NCI-H82 treated with DMSO at 0.1 percent for 48 hours (cell line): ENCODE measurements at regions not wholly inside any gene's neighbourhood (a gene's known extent, or its start where the extent isn't known, plus 50 kb on each side); places are given as distances from the start of the nearest gene placed in this dataset.
"Not testable (repeated sequence)": the region's sequence is repeated elsewhere in the genome, so short reads cannot be mapped to it uniquely, and the experiment has no call there.

ENCODE experiments used
- DNase-seq: peaks from one replicate; lab custom pipeline; 2025; ENCODE audit not compliant: unreplicated experiment; lab: John Stamatoyannopoulos, UW

DNA sequence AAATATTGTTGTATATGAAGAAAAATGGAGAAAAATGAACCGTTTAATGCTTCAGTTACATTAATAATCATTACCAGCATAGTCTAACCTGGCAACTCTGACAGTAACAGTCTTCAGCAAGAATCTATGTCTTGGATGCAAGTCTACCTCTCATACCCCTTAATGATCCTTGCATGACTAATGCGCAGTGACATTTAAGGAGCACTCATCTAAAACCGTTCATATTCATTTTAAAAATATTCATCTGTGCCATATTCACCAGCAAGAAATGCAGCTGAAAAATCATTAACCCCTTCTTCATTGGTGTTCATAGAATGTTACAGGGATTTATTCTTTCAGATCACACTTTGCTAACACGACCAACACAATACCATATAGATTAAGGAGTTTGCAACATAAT is 227.2 kb upstream of the ASCC3 start:
- no peak for DNase-seq

DNA sequence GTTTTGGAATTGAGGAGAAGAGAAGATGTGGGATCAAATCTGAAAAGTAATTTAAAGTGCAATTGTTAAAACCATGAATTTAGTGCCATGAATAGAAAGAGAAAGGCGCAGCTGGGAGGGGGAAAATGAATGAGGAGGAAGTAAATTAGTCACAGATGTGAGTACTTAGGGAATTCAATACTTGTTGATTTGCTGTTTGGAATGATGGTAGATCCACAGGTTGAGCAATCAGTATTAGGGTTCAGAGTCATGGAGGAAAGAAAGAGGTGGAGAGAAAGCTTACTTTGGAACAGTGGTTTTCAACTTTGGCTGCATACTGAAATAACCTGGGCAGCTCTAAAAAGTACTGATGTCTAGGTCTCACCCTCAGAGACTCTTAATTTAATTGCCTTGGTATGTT is 229.7 kb upstream of the ASCC3 start:
- no peak for DNase-seq

DNA sequence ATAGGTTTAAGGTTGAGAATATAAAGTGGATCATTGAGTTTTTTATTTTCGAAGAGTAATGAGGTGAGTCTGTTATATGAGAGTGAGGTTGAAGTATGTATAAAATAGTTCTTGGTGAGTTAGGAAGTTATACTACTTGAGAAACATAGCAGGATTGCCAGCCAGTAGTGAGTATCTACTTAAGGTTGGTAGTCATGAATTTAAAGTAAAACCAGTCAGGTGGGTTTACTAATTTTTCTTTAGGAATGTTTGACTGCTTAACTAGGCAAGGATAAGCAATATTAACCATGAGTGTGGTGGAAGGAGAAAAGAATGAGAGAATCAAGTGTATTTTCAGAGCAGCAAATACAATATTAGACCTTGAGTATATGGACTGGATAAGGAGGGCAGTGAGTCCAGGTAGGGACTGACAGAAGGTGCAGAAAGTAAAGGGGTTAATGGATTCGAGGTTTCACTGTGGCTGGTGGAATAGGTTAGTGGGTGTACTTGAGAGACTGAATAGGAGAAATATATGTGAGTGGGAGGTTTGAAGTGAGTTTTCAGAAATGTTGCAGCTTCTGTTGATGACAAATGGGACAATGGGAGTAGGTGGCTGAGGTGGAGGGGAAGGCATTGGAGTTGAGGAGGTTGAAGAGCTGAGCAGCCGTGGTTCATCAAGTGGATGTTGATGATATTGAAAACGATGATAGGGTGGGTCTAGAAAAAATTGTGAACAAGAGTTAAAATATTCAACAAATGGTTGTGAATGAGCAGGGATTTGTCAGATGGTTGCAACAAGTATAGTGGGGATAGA is 232.5 kb upstream of the ASCC3 start:
- DNase-seq: no peak

DNA sequence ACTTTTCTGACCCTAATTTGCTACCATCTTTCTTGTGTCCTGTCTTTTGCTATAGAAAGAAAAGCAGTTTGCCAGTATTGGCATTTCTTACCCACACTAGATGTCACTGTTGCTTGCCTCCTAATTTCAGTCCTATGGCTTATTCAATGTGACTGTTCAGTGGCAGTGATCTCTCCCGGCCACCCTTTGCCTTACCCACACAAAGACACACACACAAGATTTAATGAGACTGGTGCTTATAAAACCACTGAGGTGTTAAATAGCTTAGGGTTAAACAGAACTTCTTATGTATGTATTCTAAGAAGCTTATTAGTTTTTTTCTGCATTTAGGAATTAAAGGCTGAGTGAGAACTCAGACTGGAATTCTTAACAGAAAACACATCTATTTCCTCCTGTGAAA is 233.6 kb upstream of the ASCC3 start:
- peak; percentile 50 for DNase-seq

DNA sequence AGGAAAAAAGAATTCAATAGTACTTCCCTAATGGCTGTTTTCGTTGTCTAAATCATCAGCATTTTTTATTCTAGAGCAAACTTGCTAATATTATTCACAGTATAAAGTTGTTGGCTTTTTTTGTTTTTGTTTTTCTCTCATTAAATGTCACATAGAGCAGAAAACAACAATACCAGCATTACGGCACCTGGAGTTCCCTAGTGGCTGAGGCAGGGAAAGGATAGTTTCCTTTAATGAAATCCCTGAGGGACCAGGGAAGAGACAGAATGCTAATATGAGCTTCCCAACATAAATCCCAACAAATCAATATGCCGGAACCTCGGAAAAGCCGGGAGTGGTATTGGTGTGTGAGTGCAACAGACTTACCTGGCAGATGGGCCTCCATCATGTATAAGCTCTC is 235.2 kb upstream of the ASCC3 start:
- peak; percentile 6 for DNase-seq

DNA sequence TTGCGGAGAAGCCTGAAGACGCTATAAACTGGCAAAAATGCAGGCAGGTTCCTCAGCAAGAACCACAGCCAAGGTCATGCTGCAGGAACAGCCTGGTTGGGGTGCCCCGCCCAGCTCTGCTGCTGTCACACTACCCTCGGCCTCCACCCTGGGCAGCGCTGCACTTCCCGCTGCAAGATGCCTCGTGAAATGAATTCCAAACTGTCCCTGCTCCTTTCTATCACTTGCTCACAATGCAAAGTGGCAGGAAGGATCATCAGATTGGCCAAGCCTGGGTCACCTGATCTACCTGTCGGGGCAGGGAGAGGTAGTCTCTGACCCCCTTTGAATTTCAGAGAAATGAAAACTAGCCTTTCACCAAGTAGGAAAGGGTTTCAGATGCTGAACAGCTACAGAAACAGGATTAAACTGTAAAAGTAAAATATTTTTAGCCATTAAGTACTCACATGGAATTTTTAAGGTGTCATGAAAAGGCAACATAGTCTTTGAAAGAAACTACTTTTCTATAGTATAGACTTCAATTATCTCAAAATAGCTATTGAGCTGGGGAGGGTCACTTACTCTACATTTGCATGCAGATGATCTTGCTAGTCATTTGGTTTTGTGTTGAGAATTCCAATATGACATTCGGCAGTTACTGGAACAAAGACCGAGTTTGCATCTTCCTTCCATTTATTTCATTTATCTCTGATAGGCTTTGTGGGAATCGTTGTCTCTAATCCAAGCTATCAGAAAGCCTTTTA is 236.4 kb upstream of the ASCC3 start:
- DNase-seq: no peak

DNA sequence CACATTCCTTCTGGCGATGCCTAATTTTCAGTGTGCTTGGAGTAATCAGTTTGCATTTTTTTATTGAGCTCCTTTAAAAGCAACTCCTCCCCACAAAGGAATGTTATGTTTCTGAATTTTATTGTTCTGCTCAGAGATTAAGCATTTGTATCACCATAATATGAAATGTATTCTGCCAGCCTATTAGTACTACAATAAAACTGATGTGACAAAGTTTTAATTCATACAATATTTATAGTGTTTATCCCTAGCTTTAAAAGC is 236.9 kb upstream of the ASCC3 start:
- no peak for DNase-seq

DNA sequence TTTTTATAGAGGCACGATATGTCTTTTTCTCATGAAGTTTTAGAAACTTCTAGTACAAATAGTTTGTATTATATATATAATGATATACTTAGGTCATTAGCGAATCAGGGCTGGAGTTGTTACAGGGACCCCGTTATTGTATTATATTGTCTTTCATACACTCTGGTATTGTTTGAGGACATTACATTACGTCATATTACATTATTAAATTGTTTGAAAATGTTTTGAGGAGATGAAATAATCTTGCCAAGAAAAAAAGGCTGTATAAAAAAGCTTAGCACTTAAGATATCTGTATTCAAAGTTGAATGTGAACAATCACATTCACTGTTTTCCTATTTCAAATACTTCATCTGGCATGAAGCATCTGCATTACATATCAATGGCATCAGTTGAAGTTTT is 239.6 kb upstream of the ASCC3 start:
- no peak for DNase-seq

DNA sequence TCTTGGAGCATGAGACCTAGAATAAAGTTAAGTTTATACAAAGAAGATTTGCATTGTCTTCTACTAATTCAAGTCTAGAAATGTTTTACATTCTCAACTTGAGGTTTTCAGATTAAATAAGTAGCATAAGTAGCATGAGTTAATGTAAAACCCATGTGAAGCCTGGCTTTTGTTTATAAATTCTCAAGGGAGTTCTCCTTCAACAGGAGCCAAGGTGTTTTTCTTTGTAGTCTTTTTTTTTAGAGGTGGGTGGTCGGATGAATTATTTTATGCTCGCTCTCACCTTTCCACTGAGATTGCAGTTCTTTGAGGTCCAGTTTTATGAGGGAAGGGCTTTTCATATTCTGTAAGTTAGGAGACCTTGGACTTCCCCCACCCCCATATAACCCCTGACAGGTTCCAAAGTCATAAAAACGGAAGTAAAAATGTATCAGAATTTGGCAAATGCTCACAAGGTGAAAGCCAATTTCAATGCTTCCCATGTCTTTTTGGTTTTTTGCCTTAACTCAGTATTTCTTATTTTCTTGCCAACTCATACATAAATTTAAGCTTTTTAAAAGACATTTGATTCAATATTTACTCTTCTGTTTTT is 244.3 kb upstream of the ASCC3 start:
- DNase-seq: no peak

DNA sequence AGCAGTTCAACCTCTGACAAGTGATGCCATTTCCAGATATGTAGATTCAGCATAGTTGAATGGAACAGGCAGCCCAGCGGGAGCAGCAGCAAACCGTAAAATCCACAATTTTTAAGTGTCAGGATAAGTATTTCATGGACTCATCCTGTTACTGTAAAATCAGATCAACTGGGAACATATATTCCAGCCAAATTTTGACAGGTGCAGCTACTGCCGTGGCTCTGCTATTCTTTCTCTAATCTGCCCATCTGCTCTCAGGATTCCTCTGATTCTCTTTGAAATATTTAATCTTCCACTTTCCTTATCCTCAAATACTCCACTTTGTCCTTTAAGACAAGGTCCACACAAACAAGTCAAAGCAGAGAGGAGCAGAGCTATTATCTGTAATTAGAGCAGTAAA is 245.4 kb upstream of the ASCC3 start:
- peak; percentile 36 for DNase-seq

DNA sequence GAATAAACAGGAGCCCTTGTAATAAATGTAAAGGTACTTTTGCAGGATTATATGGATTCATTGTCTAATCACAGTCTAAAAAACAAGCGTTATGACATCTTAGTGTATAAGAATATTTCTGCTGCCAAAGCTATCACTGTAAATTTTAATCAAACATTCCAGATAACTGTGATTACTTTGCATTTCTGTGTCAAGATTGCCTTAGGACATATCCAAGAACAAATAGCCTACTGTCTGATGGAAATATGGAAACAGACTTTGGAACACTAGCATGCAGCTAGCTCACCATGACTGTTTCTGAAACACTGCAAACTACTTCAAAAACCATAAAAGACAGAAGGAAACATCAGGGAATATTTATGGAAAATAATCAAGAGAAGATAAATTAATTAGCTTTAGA is 248.7 kb upstream of the ASCC3 start:
- no peak for DNase-seq

DNA sequence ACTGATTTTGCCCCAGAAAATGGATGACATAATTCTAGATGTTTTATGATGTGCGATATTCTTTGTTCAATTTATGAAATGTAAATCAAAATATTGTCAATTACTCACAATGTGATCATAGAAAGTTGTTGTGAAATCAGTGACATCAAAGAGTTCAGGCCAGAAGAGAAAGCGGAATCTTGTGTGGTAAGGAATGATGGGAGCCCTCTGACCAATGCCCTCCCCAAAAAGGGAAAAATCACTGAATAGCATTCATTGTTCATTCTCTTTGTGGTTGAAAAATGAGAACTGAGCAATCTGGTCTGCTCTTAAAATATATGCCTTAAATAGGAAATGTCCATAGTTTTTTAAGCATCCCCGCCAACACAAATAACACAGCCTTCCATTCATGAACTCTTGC is 247.1 kb upstream of the GRIK2 start:
- DNase-seq: no peak

DNA sequence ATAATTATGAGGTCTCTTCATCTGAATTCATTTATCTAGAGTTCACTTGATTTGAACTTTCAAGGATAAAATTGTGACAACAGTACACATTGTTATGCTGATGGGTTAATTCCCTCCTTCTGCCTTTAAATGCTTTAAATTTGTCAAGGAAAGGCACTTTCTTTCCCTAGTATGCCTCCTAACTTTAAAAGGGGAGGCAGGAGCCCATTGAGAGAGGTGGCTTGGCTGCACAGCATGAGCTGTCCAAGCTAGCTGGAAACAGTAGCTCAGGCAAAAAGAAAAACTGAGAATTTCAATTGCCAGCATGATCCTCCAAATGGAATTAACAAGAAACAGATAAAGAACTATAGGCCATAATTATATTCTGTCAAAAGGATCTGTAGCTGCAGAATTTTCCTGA is 243.3 kb upstream of the GRIK2 start:
- DNase-seq: no peak

DNA sequence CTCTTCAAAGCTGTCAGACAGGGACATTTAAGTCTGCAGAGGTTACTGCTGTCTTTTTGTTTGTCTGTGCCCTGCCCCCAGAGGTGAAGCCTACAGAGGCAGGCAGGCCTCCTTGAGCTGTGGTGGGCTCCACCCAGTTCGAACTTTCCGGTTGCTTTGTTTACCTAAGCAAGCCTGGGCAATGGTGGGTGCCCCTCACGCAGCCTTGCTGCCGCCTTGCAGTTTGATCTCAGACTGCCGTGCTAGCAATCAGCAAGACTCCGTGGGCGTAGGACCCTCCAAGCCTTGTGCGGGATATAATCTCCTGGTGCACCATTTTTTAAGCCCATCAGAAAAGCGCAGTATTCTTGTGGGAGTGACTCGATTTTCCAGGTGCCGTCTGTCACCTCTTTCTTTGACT is 235.9 kb upstream of the GRIK2 start:
- DNase-seq: not testable (repeated sequence)

DNA sequence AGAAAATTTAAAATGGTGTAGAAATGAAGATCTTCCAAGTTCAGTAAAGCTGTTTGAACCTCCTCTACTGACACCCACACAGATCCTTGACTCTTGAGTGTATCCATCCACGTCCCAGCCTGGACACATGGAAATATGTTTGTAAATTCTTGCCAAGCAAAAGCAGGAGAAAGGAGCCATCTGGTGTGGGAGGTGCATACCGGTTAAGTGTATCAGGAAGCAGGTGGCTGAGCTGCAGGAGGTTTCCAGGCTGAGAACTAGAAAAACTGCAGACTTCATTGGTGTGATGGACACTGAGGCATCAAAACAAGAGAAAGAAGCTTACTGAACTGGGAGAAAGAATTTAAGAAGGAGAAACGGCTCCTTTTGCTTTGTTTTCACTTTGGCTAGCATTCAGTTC is 229.9 kb upstream of the GRIK2 start:
- peak; percentile 81 for DNase-seq

DNA sequence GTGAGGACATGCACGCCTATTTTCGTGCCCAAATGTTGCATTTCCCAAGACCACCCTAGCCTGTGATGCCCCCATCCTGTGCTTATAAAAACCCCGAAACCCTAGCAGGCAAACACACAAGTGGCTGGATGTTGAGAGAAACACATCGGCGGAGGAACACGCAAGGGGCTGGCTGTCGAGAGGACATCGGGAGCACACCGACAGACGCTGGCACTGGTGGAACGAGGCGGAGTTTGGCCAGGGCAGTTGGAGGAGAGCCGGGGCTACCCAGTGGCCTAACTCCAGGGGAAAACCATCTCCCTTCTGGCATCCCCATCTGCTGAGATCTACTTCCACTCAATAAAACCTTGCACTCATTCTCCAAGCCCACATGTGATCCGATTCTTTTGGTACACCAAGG is 225.9 kb upstream of the GRIK2 start:
- no peak for DNase-seq

DNA sequence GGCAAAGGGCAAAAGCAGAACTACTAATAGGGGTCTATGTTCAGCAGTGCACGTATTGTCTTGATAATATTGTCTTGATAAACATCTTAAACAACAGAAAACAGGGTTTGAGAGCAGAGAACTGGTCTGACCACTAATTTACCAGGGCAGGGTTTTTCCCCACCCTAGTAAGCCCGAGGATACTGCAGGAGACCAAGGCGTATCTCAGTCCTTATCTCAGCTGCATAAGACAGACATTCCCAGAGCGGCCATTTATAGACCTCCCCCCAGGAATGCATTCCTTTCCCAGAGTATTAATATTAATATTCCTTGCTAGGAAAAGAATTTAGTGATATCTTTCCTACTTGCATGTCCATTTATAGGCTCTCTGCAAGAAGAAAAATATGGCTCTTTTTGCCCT is 222.5 kb upstream of the GRIK2 start:
- DNase-seq: not testable (repeated sequence)

DNA sequence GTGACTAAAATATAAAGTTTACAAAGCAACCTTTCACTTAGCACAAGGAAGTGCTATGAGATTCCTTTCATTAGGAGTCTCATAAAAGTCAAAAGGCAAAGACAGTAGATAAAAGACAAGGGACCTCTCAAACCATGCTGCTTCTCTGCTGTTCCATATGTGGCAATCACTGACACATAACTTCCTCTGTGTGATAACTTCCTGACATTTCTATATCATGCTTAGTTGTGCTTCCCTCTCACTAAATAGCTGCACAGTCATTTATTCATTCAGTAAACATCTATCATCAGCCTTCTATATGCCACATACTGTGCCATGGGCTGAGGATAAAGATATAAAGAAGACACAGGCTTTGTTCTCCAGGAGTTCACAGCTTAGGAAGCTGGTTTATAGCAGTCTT is 214.8 kb upstream of the GRIK2 start:
- no peak for DNase-seq

DNA sequence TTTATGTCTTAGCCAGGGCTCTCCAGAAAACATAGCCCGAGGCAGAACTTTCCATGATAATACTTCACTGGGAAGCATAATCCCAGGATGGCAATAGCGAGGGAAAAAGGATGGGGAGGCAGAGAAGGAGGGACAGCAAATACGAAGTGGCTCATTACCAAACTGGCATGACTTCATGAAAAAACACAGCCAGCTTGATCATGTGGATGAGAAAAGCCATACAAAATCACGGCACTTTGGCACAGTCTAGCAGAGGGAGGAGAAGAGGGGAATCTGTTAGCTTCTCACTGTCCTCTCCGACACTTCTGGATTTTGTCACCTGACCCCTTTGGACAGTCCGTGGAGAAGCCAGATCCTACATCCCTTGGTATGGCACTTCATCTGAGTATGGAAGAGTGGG is 212.5 kb upstream of the GRIK2 start:
- no peak for DNase-seq

DNA sequence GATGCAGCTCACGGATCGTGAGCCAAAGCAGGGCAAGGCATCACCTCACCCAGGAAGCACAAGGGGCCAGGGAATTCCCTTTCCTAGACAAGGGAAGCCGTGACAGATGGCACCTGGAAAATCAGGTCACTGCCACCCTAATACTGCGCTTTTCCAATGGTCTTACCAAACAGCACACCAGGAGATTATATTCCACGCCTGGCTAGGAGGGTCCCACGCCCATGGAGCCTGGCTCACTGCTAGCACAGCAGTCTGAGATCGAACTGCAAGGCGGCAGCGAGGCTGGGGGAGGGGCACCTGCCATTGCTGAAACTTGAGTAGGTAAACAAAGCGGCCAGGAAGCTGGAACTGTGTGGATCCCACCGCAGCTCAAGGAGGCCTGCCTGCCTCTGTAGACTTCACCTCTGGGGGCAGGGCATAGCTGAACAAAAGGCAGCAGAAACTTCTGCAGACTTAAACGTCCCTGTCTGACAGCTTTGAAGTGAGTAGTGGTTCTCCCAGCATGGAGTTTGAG is 205.2 kb upstream of the GRIK2 start:
- not testable (repeated sequence) for DNase-seq

DNA sequence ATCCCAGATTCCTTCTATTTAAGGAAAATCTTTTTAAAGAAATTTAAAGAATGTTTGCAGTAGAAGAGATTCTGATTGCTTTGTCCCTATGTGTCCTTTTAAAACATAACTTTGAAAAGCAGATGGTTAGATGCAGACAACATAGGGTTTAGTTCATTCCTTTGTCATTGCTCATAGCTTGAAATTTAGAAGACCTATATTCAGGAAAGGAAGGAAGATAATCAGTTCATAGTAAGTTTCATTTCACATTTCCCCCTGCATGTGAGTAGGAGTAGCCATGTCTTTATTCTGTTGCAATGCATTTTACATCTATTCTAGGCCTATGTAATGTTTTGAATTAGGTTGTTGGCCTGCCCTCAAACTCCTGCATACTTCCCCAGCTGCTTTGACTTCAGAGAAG is 197.9 kb upstream of the GRIK2 start:
- no peak for DNase-seq

DNA sequence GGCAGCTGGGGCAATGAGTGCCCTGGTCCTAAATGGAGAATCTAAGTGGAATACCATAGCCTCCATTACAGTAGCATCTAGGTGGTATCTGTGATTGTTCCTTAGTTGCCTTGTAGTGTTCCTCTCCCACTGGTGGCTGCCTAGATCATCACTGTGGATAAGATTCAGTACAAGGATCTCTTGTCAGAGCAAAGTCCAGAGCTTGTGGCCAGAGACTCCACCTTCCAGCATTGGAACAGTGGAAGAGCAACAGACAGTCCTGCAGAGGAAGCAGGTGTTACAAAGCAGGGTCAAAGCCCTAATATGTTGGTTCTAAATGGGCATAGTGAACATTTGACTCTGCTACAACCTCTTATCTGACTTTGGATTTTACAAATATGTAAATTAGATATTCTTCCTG is 194.1 kb upstream of the GRIK2 start:
- no peak for DNase-seq
